WTC11 (cell line): ENCODE measurements at regions not wholly inside any gene's neighbourhood (a gene's known extent, or its start where the extent isn't known, plus 50 kb on each side); places are given as distances from the start of the nearest gene placed in this dataset.
"Not testable (repeated sequence)": the region's sequence is repeated elsewhere in the genome, so short reads cannot be mapped to it uniquely, and the experiment has no call there.

Experiments
- SP1 ChIP-seq: sonication (generic); formaldehyde crosslinking; conservative IDR thresholded peaks from 2 replicates; pipeline ENCODE4 v1.8.1; 2022; ENCODE audit warnings: missing genetic modification reagents
- TEAD1 ChIP-seq: sonication (generic); formaldehyde crosslinking; IDR thresholded peaks from 2 replicates; pipeline ENCODE4 v1.8.0; 2022; ENCODE audit warnings: mild to moderate bottlenecking, missing genetic modification reagents
- ZBTB21 ChIP-seq: sonication (generic); formaldehyde crosslinking; IDR thresholded peaks from 2 replicates; pipeline ENCODE4 v1.8.1; 2023; ENCODE audit warnings: mild to moderate bottlenecking, missing genetic modification reagents, borderline replicate concordance
- ZNF423 ChIP-seq: fragments of 250-450 bp; sonication (Bioruptor Pico); IDR thresholded peaks from 2 replicates; pipeline ENCODE4 v2.1.2; 2022; ENCODE audit warnings: mild to moderate bottlenecking, moderate library complexity
- TF ChIP-seq, protein P1 (sequence below): fragments of 200-600 bp; IDR thresholded peaks from 2 replicates; pipeline ENCODE4 v1.8.0; 2022; ENCODE audit warnings: antibody characterized with exemption
- TF ChIP-seq, protein P2 (sequence below): sonication (generic); formaldehyde crosslinking; IDR thresholded peaks from 2 replicates; pipeline ENCODE4 v1.8.0; 2022; ENCODE audit warnings: missing genetic modification reagents
- TF ChIP-seq, protein P3 (sequence below): sonication (generic); formaldehyde crosslinking; IDR thresholded peaks from 2 replicates; pipeline ENCODE4 v1.8.0; 2022; ENCODE audit warnings: mild to moderate bottlenecking, missing genetic modification reagents
- TF ChIP-seq, protein P4 (sequence below): sonication (generic); formaldehyde crosslinking; IDR thresholded peaks from 2 replicates; pipeline ENCODE4 v1.8.1; 2023; ENCODE audit warnings: mild to moderate bottlenecking, missing genetic modification reagents, moderate library complexity
- TF ChIP-seq, protein P5 (sequence below): sonication (generic); formaldehyde crosslinking; IDR thresholded peaks from 2 replicates; pipeline ENCODE4 v1.8.1; 2022; ENCODE audit warnings: low read depth, mild to moderate bottlenecking, moderate library complexity, missing genetic modification reagents, borderline replicate concordance
- TF ChIP-seq, protein P6 (sequence below): sonication (generic); formaldehyde crosslinking; IDR thresholded peaks from 2 replicates; pipeline ENCODE4 v1.8.1; 2022; ENCODE audit warnings: low read depth, missing genetic modification reagents, borderline replicate concordance

DNA sequence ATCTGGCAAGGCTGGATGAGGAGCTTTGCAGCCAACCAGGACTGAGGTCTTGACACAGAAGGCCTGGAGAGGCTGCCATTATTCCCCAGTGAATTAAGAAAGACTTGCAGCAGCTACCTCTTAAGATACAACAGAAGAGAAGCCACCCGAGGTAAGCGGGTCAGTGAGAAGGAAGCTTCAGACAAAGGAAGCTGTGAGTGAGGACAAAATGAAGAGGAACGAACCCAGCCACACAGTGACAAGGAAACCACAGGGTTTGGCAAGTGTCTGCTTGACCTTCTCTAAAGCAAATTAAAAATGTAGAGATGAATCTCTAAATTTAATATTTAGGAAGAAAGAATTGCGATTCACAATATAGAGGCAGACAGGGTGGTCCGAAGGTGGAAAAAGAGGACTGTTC, 281.8 kb upstream of the FRG1 start:
- TF ChIP-seq, protein P1, sequence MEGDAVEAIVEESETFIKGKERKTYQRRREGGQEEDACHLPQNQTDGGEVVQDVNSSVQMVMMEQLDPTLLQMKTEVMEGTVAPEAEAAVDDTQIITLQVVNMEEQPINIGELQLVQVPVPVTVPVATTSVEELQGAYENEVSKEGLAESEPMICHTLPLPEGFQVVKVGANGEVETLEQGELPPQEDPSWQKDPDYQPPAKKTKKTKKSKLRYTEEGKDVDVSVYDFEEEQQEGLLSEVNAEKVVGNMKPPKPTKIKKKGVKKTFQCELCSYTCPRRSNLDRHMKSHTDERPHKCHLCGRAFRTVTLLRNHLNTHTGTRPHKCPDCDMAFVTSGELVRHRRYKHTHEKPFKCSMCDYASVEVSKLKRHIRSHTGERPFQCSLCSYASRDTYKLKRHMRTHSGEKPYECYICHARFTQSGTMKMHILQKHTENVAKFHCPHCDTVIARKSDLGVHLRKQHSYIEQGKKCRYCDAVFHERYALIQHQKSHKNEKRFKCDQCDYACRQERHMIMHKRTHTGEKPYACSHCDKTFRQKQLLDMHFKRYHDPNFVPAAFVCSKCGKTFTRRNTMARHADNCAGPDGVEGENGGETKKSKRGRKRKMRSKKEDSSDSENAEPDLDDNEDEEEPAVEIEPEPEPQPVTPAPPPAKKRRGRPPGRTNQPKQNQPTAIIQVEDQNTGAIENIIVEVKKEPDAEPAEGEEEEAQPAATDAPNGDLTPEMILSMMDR, result not testable (repeated sequence)
- TF ChIP-seq, protein P2, sequence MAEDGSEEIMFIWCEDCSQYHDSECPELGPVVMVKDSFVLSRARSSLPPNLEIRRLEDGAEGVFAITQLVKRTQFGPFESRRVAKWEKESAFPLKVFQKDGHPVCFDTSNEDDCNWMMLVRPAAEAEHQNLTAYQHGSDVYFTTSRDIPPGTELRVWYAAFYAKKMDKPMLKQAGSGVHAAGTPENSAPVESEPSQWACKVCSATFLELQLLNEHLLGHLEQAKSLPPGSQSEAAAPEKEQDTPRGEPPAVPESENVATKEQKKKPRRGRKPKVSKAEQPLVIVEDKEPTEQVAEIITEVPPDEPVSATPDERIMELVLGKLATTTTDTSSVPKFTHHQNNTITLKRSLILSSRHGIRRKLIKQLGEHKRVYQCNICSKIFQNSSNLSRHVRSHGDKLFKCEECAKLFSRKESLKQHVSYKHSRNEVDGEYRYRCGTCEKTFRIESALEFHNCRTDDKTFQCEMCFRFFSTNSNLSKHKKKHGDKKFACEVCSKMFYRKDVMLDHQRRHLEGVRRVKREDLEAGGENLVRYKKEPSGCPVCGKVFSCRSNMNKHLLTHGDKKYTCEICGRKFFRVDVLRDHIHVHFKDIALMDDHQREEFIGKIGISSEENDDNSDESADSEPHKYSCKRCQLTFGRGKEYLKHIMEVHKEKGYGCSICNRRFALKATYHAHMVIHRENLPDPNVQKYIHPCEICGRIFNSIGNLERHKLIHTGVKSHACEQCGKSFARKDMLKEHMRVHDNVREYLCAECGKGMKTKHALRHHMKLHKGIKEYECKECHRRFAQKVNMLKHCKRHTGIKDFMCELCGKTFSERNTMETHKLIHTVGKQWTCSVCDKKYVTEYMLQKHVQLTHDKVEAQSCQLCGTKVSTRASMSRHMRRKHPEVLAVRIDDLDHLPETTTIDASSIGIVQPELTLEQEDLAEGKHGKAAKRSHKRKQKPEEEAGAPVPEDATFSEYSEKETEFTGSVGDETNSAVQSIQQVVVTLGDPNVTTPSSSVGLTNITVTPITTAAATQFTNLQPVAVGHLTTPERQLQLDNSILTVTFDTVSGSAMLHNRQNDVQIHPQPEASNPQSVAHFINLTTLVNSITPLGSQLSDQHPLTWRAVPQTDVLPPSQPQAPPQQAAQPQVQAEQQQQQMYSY (CRISPR knock-in tag), result not testable (repeated sequence)
- TF ChIP-seq, protein P3, sequence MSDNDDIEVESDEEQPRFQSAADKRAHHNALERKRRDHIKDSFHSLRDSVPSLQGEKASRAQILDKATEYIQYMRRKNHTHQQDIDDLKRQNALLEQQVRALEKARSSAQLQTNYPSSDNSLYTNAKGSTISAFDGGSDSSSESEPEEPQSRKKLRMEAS (CRISPR knock-in tag), result not testable (repeated sequence)
- not testable (repeated sequence) for TF ChIP-seq ZBTB21; ZNF423 (CRISPR knock-in tag); TEAD1 (CRISPR knock-in tag); SP1 (CRISPR knock-in tag)
- TF ChIP-seq, protein P4, sequence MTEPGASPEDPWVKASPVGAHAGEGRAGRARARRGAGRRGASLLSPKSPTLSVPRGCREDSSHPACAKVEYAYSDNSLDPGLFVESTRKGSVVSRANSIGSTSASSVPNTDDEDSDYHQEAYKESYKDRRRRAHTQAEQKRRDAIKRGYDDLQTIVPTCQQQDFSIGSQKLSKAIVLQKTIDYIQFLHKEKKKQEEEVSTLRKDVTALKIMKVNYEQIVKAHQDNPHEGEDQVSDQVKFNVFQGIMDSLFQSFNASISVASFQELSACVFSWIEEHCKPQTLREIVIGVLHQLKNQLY, result not testable (repeated sequence)
- TF ChIP-seq, protein P5, sequence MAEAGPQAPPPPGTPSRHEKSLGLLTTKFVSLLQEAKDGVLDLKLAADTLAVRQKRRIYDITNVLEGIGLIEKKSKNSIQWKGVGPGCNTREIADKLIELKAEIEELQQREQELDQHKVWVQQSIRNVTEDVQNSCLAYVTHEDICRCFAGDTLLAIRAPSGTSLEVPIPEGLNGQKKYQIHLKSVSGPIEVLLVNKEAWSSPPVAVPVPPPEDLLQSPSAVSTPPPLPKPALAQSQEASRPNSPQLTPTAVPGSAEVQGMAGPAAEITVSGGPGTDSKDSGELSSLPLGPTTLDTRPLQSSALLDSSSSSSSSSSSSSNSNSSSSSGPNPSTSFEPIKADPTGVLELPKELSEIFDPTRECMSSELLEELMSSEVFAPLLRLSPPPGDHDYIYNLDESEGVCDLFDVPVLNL, result not testable (repeated sequence)
- TF ChIP-seq, protein P6, sequence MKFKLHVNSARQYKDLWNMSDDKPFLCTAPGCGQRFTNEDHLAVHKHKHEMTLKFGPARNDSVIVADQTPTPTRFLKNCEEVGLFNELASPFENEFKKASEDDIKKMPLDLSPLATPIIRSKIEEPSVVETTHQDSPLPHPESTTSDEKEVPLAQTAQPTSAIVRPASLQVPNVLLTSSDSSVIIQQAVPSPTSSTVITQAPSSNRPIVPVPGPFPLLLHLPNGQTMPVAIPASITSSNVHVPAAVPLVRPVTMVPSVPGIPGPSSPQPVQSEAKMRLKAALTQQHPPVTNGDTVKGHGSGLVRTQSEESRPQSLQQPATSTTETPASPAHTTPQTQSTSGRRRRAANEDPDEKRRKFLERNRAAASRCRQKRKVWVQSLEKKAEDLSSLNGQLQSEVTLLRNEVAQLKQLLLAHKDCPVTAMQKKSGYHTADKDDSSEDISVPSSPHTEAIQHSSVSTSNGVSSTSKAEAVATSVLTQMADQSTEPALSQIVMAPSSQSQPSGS (CRISPR knock-in tag), result not testable (repeated sequence)
